Stimulated activated CD4-positive, alpha-beta T cell treated with anti-CD3 and anti-CD28 coated beads, Interleukin-15, amount 100 ng/mL, for 48 hours (primary cell): ENCODE measurements at regions not wholly inside any gene's neighbourhood (a gene's known extent, or its start where the extent isn't known, plus 50 kb on each side); places are given as distances from the start of the nearest gene placed in this dataset.

Source experiments
- DNase-seq, 2 donors: peaks; one replicate each; pipeline ENCODE4 v3.0.0-alpha.2; 2020; ENCODE audit warnings: low read depth in 2 of 2

DNA sequence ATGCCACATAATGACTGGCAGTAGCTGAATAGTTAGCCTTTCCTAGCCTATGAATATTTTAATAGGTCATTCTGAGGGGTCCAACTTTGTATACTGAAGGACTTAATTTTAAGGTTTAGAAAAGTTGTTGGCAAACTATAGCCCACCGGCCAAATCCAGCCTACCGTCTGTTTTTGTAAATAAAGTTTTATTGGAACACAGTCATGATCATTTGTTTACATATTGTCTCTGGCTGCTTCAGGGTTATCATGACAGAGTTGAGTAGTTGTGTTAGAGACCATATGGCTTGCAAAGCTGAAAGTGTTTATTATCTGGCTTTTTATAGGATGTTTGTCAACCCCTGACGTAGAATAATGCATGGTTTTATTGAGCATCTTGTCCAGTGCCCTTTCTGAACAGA is 73.4 kb downstream of the NTMT2 start:
- no peak for DNase-seq

- no peak for DNase-seq
These were observed 75.3 kb downstream of the NTMT2 start for GRCh38 chr1:170221031-170221430.

GRCh38 chr1:170221495-170221894 is 75.7 kb downstream of the NTMT2 start:
- DNase-seq, result no peak

GRCh38 chr1:170224469-170224868 is 78.7 kb downstream of the NTMT2 start:
- no peak for DNase-seq

DNA sequence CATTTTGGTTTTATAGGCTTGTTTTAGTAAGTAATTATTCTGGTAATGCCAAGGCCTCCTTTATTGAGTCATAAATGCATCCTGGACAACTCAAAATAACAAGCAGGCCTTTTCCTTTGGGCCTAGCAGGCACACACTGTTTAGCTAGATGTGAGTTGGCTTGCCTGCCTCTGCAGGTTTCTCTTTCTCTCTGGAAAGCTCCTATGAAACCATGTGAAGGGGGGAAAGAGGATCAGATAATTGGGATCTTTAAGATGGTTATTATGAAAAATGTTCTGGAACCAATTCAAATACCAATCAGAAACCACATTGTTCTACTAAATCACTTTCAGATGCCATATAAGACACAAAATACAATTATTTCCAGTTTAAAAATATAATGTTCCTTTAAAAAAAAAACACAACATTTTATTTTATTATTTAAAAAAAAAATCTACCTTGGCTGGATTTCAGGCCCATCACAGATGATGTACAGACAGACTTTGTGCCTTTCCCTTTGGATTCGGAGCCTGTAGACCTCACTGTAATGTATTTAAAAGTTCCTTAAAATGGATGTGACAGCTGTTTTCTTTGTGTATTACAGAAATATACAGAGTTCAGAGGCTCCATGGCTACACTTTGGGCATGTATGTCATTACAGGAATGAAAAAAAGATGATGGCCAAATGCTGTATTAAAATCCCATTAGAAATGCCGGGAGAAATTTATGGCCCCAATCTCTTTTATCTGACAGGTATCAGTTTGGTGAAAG is 80.2 kb downstream of the NTMT2 start:
- DNase-seq, result no peak

DNA sequence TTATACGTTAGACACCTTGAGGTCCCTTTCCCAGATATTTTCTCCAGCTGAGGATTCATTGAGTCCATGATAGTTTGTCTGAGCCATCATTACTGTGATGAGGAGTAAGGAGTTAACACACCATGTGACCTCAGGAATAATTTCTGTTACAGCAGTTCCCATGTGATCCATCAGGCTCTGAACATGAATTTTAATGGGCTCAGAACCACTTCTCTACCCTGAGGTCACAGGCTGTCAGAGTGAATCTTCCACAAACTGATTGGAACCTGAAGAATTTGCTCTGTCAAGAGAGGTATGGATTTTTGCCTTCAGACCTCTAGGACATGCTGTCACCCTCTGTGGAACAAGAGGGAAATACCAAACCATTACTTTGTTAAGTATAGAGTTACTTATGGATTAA is 81.0 kb downstream of the NTMT2 start:
- no peak for DNase-seq

GRCh38 chr1:170230323-170230722 is 84.6 kb downstream of the NTMT2 start:
- DNase-seq, result no peak

DNA sequence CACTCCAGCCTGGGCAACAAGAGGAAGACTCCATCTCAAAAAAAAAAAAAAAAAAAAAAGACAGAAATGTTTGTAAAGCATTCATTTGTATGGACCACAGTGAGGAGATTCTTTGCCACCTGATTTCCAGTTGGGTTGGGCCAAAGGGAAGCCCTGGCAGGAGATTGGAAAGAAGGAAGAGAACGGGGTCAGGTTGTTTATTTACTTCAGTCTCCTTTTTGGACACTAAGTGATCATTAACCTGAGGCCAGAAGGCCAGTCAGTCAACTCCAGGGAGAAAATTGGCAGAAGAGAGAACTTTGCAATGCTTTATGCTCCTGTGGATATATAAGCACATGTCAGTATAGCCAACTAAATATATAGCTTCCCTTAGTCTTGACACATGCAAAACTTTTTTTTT is 85.9 kb downstream of the NTMT2 start:
- DNase-seq, result no peak

DNA sequence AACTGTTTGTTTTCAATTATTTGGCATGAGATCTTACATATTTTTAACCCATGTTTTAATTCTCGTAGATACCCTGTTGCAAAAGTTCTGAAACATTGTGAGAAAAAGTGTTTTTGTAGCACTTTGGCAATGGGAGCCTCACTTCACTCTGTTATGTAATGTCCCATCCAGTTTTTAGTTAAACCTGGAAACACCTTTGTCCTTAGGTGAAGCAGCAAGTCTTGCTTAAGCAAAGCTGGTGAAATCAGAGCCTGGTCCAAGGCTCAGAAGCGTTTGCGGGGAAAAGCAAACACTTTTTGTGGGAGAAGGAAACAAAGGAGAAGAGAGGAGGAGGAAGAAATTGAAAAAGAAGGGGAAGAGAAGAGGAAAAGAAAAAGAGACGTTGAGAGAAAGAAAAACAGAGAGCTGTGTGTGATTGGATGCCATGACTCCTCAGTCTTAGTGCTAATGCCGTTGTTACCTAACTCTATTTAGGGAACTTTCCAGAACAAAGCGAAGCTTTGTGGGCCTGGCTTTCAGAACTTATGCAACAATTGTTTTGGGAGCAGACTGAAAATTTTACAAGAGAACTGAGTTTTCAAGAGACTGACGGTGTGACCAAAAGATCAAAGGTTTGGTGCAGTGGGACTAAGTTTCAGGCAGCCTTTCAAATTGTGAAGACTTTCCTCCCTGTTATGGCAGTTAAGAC is 93.1 kb downstream of the NTMT2 start:
- no peak for DNase-seq

GRCh38 chr1:170239445-170239844 is 93.7 kb downstream of the NTMT2 start:
- DNase-seq, result no peak

DNA sequence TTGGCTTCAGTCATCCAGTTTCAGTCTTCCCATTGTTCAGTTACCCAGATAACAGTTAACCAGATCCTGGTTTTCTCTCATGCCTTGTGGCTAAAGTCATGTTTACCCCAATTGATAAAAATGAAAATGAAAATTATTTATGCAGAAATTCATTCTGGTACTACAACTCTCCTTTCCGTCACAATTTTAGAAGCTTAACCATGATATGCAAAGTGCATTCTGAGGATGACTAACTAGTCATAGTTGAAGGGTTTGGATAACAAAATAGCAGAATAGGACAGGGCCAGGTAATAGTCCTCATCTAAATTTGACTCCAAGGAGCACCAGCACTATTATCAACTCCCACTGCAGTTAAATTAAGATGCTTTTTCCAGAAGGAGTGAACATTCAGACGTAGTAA is 94.7 kb downstream of the NTMT2 start:
- no peak for DNase-seq

- no peak for DNase-seq
These were observed 95.6 kb downstream of the NTMT2 start for GRCh38 chr1:170241266-170241851.

DNA sequence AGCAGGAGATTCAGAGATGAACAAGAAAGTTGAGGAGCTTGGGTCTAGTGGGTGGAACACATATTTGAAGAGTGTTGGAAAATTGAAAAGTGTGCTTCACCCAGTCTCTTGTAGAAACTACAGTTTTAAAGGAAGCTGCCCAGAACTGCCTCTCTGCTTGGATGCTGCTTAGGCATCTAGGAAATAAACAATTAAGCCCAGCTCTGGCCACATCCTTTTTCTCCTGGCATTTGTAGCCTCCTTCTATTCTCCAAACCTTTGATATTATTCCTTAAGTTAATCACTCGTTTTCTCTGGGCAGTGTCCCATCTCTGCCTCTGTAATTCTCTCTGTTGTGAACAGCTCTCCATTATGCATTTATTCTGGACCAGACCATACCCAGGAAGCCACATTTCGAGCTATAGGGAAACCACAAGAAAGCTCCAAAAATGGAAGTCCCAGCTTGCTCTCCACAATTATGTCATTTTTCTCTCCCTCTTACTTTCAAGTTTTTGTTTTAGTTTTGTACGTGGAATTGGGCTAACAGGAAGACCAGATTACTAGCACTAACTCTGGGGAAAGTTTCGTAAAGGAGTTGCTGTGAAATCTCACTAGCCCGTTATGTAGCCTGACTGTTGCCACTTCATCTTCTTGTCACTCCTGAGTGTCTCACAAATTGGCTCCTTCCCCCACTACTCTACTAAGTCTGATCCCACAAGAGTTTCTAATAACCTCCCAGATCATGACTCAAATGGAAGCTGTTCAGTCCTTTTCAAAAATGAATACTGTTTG is 102.2 kb downstream of the NTMT2 start:
- DNase-seq, result no peak

DNA sequence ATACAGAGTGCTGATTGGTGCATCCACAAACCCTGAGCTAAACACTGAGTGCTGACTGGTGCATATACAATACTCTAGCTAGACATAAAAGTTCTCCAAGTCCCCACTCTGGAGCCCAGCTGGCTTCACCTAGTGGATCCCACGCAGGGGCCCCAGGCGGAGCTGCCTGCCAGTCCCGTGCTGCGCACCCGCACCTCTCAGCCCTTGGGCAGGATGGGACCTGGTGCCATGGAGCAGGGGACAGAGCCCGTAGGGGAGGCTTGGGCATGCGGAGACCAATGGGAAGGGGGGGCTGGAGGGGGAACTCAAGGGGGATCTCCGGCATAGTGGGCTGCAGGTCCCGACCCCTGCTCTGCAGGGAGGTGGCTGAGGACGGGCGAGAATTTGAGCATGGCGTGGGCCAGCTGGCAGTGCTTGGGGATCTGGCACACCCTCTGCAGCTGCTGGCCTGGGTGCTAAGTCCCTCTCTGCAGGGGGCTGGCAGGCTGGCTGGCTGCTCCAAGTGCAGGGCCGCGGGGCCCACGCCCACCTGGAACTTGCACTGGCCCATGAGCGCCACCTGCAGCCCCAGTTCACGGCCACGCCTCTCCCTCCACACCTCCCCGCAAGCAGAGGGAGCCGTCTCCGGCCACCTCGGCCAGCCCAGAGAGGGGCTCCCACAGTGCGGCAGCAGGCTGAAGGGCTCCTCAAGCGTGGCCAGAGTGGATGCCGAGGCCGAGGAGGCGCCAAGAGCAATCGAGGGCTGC is 104.9 kb downstream of the NTMT2 start:
- no peak for DNase-seq

DNA sequence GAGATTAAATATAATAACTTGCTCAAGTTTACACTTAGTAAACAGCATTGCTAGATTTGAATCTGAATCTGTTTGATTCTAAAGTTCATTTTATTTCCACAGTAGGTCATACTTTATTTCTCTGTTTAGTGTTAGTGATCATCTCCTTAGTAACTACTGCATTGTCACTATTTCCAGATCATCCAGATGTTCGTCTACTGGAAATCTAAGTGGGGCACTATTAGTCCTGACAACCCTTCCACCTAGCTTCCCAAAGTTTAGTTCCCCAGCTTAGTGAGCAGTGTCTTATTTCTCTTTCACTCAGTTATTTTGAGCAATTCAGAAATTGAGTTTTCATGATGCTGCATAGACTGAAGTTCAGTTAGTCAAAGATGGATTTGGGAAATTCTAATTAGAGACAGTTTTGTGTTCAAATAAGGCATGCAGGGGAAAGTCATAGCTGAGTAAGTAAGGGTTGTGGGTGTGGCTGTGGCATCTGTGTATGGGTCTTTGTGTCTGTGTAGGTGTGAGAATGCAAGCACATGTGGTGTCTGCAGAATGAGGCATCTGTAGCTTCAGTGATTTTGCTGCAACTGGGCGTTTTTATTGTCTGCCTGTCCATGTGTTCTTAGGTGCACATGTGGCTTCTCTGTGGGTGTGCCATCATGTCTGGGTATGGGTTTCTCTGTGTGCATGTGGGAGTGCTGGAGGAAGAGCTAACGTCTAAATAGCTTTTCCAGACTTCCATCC is 107.3 kb downstream of the NTMT2 start:
- no peak for DNase-seq

- DNase-seq, result no peak
These were observed 108.6 kb downstream of the NTMT2 start for GRCh38 chr1:170254371-170254770.

DNA sequence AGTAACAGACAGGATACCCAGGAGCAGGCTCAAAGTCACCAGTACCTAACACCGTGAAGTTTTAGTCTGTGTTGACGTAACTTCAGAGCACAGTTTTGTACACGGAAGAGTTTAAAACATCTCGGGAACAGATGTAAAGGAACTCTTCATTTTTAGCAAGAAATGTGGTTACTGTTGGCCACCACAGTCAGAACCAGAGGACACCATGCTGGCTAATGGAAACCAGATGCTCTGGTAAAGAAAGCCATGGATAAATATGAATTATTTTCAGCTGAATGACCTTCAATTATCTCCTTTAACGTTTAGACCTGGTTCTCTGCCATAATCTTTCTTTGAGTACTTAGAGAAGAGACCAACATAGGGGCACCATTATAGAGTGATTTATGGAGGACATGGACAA is 115.9 kb downstream of the NTMT2 start:
- no peak for DNase-seq

DNA sequence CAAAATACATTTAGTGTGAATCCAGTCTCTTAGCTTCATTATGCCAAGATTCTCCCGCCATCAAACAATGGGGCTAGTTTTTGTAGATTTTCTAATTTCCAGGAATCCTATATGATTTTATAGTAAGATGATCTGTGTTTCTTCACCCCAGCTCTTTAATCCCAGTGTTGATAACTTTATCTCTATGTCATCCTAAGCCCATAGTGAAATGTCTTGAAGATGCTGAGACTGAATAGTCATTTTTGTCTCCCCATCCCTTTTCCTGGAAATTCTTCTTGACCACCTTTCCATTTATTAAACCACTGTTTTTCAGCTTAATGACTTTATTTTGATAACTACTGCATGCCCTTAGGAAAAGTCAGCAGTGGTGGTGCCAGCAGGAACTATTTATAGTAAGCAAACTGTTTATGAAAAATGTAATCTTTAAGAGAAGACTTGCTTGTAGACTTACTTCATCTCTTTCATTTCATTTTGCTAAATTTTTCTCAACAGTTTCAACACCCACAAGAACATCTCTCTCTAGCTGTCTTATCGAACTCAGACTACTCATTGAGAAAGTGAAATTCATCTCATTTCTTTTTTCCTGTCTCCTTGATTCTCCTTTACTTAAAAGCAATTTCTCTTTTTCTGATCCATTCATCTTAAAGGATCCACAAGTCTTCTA is 116.6 kb downstream of the NTMT2 start:
- DNase-seq, result no peak

DNA sequence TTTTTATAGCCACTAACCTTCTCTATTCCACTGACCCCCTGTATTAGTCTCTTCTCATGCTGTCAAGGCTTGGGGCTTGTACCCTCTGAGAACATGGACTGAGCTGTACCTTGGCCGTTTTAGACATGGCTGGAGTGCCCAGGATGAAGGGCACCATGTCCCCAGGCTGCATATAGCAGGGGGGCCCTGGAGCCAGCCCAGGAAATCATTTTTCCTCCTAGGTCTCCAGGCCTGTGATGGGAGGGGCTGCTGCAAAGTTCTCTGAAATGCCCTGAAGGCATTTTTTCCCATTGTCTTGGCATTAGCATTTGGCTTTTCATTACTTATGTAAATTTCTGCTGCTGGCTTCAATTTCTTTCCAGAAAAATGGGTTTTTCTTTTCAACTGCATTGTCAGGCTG is 119.5 kb downstream of the NTMT2 start:
- DNase-seq, result no peak

- DNase-seq, result no peak
These were observed 121.6 kb downstream of the NTMT2 start for GRCh38 chr1:170267317-170267716.
